Esophagus mucosa (tissue), 1 donor: ENCODE measurements at regions not wholly inside any gene's neighbourhood (a gene's known extent, or its start where the extent isn't known, plus 50 kb on each side); places are given as distances from the start of the nearest gene placed in this dataset.
A peak's percentile ranks its signal among the peaks of the same experiment; 100 is the strongest.

Experiments
- ATAC-seq: fragments of 200-7000 bp; cut with Tn5 transposase; one replicate; pipeline ENCODE4 v1.9.1; 2020
- donor health status: DM: yes; HTN: yes; CAD: no.

DNA sequence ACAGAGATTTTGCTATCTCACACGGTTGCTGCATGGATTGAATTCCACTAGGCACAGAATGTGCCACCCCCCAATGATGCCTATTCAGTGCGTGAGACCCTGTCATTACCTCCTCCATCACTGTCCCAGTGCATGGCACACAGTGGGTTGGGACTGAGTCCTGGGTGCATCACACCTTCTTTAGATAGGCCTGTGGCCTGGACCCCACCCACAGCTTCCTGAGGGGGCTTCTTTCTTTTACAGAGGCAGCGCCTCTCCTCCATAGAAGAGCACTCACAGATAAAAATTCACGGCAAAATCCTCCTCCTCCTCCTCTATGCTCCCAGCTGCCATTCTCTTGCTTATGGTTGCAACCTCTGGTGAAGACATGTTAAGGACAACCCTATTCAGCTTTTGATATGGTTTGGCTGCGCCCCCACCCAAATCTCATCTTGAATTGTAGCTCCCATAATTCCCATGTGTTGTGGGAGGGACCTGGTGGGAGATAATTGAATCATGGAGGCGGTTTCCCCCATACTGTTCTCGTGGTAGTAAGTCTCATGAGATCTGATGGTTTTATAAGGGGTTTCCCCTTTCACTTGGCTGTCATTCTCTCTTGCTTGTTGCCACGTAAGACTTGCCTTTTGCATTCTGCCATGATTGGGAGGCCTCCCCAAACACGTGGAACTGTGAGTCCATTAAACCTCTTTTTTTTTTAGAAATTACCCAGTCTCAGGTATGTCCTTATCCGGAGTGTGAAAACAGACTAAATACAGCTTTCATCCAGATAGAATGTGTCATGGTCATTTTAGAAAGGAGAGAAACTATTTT, 147.6 kb downstream of the KLF13 start:
- ATAC-seq: no peak

DNA sequence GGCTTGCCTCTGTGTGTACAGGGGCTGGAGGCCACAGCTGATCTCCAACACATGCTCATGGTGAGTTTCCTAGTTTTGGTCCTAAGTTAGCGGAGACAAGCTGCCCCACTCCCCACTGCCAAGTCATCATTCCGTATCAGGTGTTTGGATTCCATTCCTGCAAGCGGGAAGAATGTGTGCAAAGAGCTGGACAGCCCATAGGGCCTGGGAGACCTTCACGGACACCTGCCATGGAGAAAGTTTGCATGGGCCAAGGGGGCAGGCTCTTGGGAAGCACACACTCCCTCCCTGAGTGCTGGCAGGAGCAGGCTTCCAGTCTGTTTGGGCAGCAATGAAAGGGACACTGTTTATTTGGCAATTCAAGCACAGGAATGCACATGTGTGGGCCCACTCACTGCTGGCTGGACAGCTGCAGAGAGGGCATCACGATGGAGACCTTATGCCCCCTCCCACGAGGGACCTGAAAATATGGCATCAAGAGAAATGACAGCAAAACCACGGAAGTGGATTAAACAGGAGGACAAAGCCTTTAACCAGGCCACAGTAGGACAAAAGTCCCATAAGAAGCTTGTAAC, 149.7 kb downstream of the KLF13 start:
- ATAC-seq: no peak

DNA sequence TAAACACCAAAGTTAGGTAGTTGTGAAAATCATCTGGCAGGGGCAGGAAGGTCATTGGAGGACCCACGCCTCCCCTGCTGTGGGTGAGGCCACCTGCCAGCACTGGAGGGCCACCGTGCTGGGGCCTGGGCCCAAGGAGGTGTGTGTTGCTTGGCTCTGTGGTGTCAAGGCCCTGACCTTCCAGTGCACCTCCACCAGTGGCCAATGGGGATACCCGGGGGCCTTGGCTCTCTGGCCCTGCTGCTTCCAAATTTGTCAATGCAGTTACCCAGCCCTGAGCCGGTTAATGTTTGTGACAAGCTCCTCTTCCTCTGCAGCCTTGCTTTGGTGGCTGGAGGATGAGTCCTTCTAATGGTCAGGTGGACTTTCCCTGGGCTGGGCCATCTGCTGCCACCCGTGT, 150.2 kb downstream of the KLF13 start:
- ATAC-seq: no peak

- no peak for ATAC-seq
Measured at GRCh38 chr15:31477301-31477700, 150.7 kb downstream of the KLF13 start.

DNA sequence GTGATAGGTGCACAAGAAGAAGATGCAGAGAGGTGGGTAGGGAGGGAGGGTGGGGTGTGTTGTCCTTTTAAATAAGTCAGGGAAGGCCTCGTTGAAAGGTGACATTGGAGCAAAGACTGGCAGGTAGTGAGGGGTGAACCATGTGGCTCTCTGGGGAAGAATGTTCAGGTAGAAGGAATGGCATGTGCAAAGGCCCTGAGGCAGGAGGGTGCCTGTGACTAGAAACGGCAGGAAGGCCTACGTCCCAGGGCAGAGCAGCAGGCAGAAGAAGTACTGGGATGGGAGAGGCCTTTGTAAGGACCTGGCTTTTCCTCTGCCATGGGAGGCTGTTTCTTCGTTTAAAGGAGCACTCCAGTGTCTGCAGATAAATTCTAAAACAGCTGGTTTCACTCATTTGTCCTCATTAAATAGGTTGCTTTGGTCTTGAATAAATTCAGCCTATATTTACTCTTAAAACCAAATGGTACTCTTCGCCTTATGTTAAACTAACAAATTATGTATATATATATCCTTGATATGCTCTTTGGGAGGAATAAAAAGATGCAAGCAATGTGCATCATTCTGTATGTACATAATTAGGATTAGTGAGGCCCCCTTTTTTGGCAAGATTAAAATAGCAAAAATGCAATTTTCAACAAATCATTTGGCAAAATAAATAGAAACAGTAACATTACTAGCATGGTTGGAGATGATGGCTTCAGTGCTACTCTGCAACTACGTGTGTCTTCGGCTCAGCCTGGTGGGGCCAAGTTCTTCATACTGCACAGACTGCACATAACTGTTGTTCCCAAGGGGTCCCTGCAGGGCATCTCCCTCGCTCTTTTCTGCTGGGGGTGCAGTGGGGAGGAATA, 151.4 kb downstream of the KLF13 start:
- no peak for ATAC-seq

- ATAC-seq: no peak
Measured at GRCh38 chr15:31478702-31479221, 152.1 kb downstream of the KLF13 start.

- ATAC-seq: no peak
Measured at GRCh38 chr15:31480356-31481025, 153.9 kb downstream of the KLF13 start.

GRCh38 chr15:31481142-31481541, 154.5 kb downstream of the KLF13 start:
- ATAC-seq: no peak

GRCh38 chr15:31482122-31482922, 155.7 kb downstream of the KLF13 start:
- ATAC-seq: no peak

DNA sequence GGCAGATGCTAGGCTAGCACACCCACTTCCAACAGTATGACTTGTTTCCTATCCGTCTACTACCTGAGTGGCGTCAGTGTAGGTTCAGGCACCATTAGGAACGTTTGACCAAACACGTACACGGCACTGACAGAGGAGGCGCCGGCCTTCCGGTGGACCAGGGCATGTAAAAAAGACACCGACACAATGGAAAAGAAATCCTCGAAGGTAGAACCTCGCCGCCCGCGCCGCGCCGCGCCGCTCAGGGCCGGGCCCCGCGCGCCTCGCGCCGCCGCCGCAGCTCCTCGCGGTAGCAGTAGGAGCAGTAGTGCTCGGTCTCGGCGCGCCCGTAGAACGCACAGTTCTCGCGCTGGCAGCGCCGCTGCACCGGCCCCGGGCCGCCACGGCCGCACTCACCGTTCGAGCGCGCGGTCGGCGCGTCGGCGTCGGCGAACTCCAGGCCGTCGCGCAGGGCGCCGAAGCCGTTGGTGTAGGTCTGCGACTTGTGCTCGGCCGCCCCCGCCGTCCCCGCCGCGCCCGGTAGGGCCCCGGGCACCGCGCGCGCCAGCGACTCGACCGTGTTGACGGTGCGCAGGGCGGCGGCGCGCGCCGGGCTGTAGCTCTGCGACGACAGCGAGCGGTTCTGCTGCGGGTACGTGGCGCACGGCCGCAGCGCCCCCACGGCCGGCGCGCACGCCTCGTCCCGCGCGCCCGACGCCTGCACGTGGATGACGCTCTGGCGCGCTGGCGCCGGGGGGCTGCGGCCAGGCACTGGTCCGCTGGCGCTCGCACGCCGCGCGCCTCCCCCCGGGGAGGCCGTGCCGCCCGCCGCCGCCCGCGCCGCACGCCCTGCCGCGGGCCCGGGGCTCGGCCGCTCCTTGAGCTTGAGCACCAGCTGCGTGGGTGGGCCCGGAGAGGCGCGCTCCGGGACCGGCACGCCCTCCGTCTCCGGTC, 156.7 kb downstream of the KLF13 start:
- peak; percentile 38 for ATAC-seq

- no peak for ATAC-seq
Measured at GRCh38 chr15:31483986-31484951, 157.6 kb downstream of the KLF13 start.

DNA sequence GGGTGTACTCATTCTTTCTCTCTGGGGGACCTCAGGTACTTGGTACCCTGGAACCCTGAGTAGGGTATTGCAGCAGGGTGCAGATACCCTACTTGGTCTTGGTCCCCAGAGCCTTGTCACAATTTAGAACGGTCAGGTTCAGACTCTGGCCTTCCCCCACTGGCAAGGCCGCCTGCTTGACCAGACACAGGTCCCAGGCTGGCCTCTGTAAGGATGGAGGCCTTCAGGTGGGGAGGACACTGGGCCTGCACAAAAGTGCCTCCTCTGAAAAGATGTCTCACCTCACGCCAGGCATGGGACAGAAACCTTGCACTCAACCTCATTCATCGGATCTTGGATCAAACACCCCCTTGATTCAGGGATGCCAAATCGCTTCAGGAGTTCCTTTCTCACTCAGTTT, 158.4 kb downstream of the KLF13 start:
- no peak for ATAC-seq

DNA sequence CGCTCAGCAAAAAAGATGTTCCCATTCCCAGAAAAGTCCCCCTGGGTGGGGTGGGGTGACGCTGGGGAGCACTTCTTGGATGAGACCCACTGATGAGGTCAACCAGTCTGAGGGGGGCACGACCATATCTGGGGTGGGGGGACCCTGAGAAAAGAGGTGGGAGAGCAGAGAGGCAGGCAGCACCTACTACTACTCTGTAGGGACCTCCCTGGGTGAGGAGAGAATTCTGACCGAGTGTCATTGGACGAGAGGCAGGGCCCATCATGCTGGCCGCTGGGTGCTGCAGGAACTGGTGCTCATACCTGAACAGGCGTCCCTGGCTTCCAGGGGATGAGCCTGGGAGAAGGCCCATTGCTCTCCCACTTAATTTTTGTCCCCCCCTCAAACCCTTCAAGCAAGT, 158.8 kb downstream of the KLF13 start:
- no peak for ATAC-seq

- ATAC-seq: peak; percentile 60
Measured at GRCh38 chr15:31485911-31486461, 159.4 kb downstream of the KLF13 start.

DNA sequence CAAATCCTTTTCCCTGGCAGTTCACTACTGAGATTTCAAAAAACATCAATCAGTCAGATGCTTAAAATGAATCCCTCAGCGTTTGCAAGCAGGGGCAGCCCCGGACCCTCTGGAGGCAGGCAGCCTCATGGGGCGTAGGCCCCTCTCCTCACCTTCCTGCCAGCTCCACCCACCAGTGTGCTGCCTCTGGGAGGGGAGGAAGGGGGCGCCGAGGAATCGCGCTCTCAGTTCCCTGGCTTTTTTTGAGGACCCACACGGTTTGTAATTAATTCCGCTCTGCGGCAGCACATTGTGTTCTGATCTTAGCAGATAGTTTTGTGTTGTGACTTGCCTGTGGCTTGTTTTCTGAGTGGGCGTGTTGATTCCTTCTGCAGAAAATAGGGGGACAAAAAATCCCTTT, 159.9 kb downstream of the KLF13 start:
- no peak for ATAC-seq

DNA sequence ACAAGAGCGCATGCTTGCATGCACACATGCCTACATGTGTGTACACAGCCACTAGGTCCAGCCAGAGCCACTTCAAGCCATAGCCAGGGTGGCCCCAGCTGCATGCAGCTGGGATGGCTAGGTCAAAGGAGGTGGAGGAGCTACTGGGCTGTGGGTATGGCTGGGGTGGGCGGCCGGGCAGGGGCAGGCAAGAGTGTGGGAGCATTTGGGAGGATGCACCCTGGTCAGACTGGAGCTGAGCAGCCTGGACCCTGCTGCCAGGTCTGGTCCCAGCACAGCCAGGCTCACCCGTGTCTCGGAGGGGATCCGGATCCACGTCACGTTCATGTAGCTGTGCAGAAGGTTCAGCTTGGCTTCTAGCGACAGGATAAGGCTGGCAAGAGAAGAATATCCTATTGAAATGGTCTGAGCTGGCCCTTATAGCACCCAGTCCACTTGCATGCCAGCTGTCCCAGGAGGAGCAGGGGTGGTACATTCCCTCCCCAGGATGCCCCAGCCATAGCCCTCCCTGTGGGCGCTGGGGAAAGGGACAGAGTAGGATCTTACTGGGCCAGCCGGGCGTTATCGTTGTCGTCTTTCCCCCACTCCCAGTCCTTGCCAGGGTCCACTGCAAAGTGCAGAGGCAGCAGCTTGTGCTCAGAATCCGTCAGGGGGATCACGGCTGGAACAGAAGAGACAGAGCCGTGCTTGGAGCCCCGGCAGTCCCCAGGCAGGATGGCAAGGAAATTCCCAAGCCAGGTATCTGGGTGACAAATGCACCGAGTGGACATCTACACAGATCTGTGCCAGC, 160.5 kb downstream of the KLF13 start:
- no peak for ATAC-seq

DNA sequence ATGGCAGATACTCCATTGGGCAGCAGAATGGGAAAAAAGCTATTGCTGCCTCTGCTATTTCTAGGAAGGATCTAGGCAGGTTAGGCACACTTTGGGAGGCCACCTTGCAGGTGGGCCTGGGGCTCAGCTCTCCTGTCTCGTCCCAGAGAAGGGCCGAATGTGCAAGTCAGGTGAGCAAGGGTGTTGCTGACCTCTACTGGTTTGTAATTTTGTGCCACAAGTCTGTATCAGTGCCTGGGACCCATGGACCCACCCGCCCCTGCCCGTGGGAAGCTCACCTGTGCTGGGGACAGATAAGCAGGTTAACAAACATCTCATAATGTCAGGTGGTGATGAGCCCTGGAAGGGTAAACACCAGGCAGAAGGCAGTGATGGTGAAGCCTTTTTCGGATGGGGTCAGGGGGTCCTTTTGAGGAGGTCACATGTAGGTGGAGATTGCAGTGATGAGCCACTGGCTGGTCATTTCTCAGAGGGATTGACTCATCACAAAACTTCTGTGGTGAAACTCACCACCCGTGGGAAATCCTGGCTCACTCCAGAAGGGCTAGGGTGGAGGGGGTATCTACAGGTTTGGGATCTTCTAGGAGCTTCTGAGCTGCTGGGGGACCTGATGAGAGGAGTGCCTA, 161.3 kb downstream of the KLF13 start:
- no peak for ATAC-seq
